Stimulated activated CD8-positive, alpha-beta memory T cell treated with anti-CD3 and anti-CD28 coated beads, Interleukin-7, amount 100 ng/mL, for 1 hour (primary cell): ENCODE measurements at regions not wholly inside any gene's neighbourhood (a gene's known extent, or its start where the extent isn't known, plus 50 kb on each side); places are given as distances from the start of the nearest gene placed in this dataset.
"Not testable (repeated sequence)": the region's sequence is repeated elsewhere in the genome, so short reads cannot be mapped to it uniquely, and the experiment has no call there.

Experiments used
- DNase-seq, 2 donors: peaks; one replicate each; pipeline ENCODE4 v3.0.0-alpha.2; 2020; ENCODE audit warnings: low read depth in 2 of 2

DNA sequence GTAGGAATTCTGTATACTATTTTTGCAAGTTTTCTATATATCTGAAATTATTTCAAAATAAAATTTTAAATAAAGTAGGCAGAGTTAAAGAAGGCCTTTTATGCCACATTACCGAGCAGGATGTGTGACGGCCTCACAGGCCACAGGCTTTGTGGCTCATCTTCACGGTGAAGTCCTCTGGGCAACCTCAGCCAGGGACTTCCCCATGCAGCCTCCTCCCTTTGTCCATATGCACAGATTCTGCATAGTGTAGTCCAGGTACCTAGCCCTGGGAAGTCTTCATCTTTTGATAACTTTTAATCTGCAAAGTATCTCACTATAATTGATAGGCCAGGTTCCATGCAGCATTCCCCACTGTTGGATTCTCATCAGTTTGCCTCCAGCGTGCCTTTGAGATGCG is 62.8 kb downstream of the ARHGAP11B start:
- not testable (repeated sequence) for DNase-seq

DNA sequence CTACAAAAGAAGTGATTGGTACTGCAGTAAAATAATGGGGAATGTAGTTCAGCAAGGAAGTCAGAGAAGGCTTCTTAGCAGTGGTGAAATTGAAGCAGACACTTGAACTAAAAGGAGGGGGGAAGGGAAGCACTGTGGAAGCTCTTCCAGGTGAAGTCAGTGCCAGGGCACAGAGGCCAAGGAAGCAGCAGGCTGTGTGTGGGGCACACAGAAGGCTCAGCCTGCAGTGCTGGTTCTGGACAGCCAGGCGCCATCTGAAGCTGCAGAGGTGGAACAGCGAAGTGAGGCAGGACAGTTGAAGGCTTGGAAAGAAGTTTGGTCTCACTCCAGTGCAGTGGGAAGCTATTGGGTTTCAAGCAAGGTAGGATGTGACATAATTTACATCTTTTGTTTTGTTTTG is 64.2 kb downstream of the ARHGAP11B start:
- not testable (repeated sequence) for DNase-seq

DNA sequence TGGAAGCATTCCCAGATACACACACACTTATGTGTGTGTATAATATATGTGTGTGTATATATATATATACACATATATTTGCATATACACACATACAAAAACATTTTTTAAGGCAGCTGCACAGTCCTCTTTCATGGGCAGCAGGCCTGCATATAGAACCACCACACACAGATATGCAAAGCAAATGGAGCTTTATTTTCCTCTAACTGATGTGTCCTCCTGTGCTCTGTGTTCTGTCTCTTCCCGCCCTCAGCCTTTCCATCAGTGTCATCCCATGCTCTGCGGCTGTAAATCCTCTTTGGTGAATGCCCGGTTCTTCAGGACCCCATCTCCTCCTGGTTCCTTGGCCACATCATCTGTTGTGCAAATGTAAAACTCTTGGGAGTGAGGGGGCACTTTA is 69.9 kb downstream of the ARHGAP11B start:
- DNase-seq = not testable (repeated sequence)

DNA sequence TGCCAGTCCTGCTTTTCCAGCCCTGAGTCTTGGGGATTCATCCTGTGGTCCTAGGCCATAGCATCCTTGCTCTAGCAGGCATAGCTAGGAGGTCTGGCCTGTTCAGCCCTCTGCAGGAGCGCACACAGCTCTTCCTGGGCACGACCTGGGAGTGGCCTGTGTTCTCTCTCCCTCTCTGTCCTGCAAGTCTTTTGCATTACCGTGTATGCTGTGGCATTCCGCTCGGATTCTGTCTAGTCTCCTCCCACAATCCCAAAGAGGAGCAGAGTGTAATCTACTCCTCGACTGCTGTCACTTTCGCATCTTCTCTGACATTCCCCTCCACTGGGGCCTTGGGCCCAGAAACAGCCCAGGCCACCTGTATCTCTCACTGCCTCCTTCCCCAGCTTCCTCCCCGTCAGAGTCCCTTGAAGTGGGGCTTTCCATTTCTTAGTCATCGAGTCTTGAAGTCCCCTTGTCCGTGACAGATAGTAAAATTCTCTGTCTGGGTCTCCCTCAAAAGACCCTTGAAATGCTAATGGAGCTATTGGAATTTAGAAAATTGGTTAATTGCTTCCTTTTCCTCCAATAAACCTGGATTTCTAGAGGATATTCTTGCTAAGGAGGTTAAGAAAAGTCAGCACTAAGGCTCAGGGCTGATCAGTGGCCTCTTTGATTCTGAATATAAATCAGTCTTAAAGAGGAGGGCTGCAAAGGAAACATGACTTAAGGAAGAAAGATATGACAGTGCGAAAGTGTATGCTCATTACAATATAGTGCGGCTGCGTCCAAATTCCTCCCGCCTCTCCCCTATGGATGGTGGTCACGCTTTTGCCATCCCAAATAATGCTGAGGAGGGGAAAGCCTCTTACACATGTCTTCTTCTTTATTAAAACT is 70.7 kb downstream of the ARHGAP11B start:
- DNase-seq = not testable (repeated sequence)

DNA sequence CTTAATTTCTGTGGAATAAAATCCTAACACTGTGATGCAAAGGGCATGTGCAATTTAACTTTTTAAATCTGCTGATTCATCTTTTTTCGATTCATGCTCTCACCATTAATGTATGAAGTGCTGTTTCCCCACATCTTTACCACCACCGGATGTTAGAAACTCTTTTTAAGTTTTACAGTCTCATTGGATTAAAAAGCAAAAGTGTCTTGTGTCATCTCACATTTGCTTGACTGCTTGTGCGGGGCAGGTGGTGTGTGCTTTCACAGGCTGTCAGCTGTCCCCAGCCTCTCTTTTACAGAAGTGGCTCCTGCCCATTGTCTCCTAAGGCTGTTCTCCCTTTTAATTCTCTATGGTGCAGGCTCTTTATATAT is 71.4 kb downstream of the ARHGAP11B start:
- DNase-seq = not testable (repeated sequence)

DNA sequence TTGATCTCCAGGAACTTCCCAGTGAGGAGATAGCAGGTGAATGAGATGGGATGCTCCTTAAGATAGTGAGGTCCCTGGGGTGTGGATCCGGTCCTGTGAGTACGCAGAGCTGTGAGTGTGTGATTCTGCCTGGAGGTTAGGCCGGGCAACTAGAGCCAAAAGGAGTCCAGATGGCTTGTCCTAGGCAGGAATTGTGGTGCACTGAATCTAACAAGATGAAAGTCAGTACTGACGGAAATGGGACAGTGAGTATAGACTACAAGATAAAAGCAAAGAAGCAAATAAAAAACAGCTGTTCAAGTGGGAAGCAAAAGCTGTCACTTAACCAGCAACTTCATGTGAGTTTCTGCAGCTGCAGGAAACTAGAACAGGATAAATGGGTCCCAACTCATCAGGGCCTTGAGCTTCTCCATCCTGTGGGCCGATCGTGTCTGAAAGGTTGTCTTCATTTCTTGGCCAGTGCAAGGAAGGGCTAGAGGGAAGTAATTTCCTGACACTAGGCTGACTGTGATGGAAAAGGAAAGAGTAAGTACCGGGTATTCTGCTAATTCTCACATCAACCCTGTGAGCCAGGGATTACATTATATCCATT is 74.2 kb downstream of the ARHGAP11B start:
- DNase-seq = not testable (repeated sequence)

DNA sequence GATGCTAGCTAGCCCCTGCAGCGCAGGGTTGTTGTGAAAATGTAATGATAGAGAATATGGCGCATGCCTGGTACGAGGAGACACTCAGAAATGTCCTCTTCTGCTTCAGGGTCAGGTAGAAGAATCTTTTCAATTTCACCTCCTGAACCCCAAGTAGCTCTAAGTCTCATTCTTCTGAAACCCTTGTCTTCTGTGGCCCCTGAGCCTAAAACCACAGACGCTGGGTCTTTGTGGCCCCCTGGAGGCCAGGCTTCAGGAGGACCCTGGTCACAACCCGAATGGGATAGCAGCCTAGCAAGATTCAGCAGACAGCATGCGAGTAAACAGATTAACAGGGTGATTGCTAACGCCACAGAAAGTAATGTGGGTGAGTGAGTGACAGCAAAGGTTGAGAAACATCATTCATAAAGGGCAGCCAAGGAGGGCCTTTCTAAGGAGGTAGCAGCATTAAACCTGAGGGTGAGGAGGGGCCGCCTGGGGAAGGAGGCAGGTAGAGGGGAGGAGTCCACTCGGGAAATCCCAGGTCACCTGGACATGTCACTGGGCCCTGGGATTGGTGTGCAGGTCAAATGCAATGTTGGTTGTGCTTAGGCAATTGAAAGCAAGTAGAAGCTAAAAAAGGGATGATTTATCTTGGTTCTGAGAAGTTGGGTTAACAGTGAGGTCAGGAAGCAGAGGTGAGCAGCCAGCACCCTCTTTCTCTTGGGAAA is 82.2 kb downstream of the ARHGAP11B start:
- DNase-seq = not testable (repeated sequence)

DNA sequence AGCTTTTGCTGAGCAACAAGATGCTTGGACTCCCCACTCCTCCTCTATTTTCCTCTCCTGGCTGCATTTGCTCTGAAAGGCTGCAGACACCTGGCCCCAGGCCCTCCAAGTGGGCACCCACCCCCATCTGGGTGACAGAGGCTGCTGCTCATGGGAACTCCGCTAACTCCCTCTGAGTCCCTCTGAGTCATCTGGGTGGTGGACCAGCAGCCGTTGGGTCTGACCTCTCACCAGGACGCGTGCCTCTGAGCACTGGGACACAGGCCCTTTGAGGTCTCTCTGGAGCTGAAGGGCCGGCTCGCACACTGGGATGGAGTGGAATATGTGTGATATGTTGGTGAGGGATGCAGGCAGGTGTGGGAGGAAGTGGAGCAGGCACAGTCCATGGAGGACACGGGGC is 82.9 kb downstream of the ARHGAP11B start:
- DNase-seq = not testable (repeated sequence)

DNA sequence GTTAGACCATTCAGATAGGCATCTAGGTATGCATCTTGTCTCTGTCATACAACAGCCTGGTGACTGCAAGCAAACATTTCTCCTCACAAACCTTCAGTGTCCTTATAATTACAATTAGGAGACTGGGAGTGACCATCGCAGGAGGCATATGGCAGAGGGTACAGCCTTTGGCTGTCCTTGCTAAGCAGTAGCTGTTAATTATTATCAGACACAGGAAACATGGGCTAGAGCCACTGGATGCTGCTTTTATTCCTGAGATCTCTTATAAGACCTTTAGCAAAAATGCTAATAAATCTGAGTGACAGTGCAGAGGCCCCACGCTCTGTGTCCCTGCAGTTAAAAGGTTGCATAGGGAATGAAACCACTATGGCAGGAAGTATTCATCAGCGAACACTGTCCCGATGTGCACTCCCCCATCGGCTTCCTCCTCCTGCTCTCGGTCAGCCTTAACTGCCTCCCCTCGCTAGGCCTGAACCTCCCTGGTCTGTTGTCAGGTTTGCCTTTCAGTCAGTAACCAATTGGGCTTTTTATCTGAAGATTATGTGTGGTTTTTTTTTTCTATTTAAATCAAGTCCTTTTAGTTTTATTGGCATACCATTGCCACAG is 92.2 kb downstream of the ARHGAP11B start:
- DNase-seq = not testable (repeated sequence)

DNA sequence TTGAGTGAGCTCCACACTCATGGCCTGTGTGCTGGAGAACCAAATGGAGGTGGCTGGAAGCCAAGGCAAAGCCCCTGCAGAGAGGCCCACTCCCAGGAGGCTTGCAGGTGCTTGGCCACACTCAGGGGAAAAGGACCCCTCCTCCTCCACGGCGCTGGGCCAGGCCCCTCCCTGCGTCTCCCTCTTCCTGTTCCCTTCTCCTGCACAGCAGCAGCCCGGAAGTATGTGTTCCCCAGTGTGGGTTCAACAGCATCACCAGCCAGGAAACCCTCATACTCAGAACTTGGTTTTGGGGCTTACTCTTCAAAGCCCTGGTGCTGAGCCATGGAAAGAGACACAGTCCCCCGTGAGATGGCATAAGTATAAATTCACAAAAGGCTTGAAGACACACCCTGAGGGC is 93.4 kb downstream of the ARHGAP11B start:
- DNase-seq = not testable (repeated sequence)

DNA sequence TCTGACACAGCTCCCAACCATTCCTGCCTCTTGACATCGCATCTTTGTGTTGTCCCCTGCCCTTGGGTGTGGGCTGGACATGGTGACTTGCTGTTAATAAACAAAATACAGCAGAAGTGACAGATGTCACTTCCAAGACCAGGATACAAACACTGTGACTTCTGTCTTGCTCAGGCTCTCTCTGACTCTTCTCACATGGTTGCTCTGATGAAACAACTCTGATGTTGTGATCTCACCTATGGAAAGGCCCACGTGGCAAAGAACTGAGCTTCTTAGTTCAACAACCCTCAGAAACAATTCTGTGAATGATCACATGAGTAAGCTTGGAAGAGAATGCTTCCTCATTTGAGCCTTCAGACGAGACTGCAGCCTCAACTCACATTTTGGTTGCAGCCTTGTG is 94.9 kb downstream of the ARHGAP11B start:
- not testable (repeated sequence) for DNase-seq

DNA sequence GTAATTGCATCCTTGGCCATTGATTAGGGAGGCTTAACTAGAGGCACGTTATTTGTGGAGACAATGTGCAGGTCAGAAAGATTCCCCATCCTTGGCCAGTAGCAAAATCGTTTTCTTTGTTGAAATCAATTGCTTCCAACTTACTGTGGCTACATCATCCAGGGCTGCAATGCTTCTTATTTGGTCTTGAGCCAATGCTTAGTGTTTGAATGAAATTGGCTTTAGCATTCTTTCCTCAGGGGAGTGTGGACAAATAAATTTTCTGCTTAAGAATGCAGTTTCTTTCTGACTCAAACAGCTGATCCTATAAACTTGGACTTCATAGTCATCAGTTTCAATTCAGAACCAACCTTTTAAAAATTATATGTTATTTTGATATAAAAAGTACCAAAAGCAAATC is 95.6 kb downstream of the ARHGAP11B start:
- not testable (repeated sequence) for DNase-seq

DNA sequence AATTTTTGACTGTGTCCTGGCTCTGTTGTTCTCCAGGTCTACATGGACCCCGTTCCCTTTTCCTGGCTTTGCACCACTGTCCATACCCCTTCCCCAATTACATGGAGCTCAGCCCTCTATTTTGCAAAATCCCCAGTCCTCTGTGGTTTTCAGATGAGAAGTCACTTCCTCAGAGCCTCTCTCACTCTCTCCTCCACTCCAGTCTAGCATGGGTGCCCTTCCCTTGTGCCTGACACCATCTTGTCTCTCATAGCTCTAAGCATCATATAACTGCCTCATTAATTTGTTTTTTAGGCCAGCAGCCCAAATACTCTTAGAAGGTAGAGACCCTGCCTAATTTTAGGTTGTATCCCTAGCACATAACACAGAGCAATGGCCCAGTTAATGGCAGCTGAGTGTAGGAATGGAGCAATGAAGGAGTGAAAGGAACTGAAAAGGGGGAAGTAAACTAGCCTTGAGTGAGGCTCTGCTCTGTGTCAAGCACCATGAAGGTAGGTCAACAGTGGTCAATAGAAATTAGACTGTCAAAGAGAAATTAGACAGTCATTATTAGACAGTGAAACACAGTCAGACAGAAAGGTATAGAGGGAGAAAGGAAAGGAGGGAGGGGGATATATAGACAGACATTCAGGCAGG is 97.7 kb downstream of the ARHGAP11B start:
- DNase-seq = not testable (repeated sequence)

DNA sequence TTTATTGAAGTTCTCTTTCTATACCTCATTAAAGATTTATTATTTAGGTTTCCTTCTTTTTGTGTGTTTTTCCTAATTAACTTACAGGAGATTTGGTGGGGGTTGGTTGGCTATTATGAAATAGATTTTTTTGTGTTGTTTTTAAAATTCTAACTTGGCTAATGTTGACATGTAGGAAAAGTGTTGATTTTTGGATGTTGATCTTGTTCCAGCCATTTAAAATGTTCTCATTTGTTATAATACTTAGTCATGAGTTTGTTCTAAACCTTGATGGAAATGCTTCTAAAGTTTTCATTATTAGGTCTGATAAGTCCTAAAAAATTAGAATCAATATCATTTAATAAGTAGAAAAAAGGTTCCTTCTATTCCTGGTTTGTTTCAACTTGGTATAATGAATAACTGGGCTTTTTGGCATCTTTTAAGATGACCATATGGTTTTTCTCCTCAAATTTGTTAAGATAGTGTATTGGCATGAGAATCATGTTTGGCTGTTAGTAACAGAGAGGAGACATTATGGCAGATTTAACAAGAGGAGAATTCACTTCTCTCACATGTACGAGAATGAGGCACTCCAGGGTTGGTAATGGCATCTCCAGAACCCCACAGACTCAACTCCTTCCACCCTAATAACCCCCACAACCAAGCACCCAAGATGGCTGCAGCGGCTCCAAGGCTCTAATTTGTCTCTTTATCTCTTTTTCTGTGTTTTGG is 104.1 kb downstream of the ARHGAP11B start:
- not testable (repeated sequence) for DNase-seq

DNA sequence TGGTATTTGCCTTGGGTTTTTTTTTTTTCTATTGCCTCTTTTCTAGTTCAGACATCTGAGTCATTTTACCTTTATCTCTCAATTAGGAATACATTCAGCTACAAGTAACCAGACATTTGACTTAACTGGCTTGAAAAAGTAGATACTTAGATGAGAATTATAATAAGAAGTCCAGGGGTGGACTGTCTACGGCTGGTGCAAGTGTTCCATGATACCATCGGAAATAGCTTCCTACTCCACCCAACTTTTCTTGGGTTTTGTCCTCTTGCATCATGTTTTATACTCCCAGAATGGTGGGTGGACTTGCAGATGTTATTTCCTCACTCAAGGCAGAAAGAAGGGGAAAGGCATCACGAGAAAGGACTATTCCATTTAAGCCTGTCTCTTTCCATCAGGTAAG is 104.7 kb downstream of the ARHGAP11B start:
- DNase-seq = not testable (repeated sequence)

DNA sequence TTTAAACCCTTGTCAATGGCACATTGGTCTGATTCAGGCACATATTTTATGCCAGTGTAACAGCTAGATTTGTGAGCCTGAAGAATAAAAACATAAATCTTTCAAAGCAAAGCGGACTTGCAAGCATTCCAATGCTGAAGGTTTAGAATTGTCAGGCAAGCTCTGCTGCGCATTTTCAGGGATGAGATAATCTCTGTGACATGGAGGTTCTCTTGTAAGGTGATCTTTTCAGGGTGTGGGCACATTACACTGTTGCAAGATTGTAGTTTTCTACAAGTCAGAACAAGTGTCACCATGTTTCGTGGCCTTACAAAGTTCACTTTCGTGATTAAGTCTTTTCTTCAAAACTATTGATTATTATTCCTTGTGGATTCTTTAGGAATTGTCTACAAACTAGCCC is 106.2 kb downstream of the ARHGAP11B start:
- DNase-seq = not testable (repeated sequence)

DNA sequence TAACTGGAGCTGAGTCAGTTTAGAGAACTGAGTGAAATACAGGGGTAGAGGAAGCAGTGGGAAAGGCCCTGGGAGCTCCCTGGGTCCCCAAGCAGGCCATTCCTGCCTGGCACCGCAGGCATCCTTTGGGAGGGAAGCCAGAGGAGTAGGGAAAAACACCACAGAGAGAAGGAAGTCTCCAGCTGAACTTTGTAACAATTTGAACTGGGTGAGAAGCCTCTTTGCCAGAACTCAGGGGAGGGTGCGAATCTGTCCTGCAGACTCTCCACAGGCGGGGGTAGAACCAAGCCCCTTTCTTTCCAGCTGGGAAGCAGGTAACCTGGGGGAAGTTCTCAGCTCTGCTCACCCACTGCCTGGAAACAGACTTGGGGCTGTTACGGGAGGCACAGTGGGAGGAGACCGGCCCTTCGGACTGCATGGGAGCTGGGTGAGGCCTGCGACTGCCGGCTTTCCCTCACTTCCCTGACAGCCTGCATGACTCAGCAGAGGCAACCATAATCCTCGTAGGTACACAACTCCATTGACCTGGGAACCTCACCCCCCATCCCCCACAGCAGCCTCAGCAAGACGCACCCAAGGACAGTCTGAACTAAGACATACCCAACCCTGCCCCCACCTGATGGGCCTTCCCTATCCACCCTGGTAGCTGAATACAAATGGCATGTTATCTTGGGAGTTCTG is 110.1 kb downstream of the ARHGAP11B start:
- DNase-seq = not testable (repeated sequence)

DNA sequence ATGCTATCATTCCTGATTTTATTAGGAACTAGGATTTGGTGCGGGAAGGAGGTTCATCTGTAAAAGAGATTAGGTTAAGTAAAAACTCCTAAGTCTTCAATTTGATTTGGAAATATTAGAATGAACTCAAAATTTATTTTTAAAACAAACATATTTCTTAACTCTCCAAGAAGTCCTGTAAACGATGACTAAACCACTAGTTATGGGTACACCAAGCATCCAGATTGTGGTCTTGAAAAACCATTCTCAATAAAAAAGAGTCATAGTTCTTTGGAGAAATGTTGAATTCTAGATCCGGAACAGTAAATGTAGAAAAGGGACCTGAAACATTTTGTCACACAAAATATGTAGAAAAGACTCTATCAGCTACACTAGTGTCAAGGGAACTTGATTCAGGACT is 116.9 kb downstream of the ARHGAP11B start:
- not testable (repeated sequence) for DNase-seq

DNA sequence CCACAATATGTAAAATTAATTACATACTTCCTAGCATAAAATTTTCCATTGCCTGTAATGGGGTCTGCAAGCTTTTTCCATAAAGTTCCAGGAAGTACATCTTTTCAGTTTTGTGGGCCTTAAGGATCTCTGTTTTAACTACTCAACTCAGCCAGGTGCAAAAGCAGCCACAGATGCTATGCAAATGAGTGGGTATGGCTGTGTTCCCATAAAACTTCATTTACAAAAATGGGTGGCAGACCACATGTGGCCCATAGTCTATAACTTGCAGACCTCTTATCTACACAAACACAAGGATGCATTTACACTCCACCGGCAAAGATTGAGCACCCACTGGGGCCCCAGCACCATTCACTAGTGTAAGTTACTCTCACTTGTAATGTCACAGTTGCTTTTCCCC is 123.1 kb downstream of the ARHGAP11B start:
- DNase-seq = not testable (repeated sequence)

DNA sequence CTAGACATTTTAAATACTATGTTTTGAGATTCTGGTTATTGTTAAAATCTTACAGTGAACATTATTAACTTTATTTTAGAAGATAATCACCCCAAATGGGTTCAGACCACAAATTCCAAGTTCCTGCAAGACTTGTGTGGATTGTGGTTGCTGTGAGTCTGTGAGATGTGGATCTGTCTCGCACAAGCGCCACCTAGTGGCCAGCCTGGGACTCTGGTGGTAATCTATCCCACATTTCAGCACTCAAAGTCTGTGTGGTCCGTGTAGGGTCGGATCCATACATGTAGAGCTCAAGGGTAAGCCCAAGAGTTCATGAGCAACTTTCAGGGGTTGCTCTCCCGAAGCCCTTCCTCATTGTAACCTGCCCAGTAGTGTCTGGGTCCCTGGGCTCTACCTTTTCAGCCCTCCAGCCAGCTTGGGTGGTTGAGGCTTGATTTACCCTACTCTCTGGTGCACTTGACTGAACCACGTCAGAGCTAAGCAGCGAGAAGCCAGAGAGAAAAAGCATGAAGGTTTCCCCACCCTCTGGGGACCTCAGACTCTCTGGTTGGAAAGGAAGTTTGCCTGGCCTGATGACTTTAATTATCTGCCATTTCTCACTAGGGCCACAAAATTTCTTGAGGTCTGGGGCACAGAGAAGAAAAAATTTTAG is 129.2 kb downstream of the ARHGAP11B start:
- DNase-seq = peak; percentile 25 to 58
